Panc1 (cell line): ENCODE measurements at regions not wholly inside any gene's neighbourhood (a gene's known extent, or its start where the extent isn't known, plus 50 kb on each side); places are given as distances from the start of the nearest gene placed in this dataset.

ENCODE experiments used
- ATAC-seq: fragments of 200-7000 bp; cut with Tn5 transposase; 2 replicates; pipeline ENCODE4 v1.9.1; 2020; ENCODE audit warnings: mild to moderate bottlenecking, moderate library complexity
- BruUV-seq: library from RNA; stranded (reverse); fragments of 400-500 nt; replicated peaks from 2 replicates; lab custom pipeline; 2021; lab: Mats Ljungman, UMichigan
- CTCF ChIA-PET: fragments of 300-600 bp; sonication (Branson Sonifier 250); formaldehyde crosslinking; loops from one replicate; lab custom pipeline; 2022; ENCODE audit warnings: antibody characterized with exemption; lab: Charles Lee
- POLR2A ChIA-PET: fragments of 300-600 bp; sonication (Branson Sonifier 250); formaldehyde crosslinking; loops from one replicate; lab custom pipeline; 2022; ENCODE audit warnings: antibody characterized with exemption; lab: Charles Lee
- DNase-seq: peaks from one replicate; pipeline ENCODE4 v3.0.0-alpha.2; 2010; ENCODE audit warnings: low read depth, low spot score
- H3K27ac ChIP-seq: 2 replicates; pipeline ENCODE4 v1.5.1; 2011; ENCODE audit warnings: mild to moderate bottlenecking, low read length, inconsistent platforms
- H3K27me3 ChIP-seq: fragments of 200-500 bp; sonication (Bioruptor generic); 2 replicates; pipeline ENCODE4 v1.6.0; 2014; ENCODE audit warnings: low read length, inconsistent platforms; ENCODE audit not compliant: control insufficient read depth, insufficient read depth
- H3K36me3 ChIP-seq: fragments of 200-500 bp; sonication (Bioruptor generic); 2 replicates; pipeline ENCODE4 v1.5.1; 2014; ENCODE audit warnings: inconsistent platforms, mild to moderate bottlenecking, low read length, moderate library complexity; ENCODE audit not compliant: control insufficient read depth, insufficient read depth
- H3K4me1 ChIP-seq: 2 replicates; pipeline ENCODE4 v1.5.1; 2011; ENCODE audit warnings: inconsistent platforms, mild to moderate bottlenecking, low read length, moderate library complexity; ENCODE audit not compliant: control insufficient read depth, insufficient read depth
- H3K4me3 ChIP-seq, 2 experiments: 2 replicates each; pipeline ENCODE4 v1.5.1; 2011 to 2012; ENCODE audit warnings: low read depth in 2 of 2, low read length in 2 of 2, mild to moderate bottlenecking in 2 of 2, inconsistent platforms in 1 of 2, moderate library complexity in 1 of 2
- H3K9me3 ChIP-seq: fragments of 200-500 bp; sonication (Bioruptor generic); 2 replicates; pipeline ENCODE4 v1.5.1; 2014; ENCODE audit warnings: low read depth, mild to moderate bottlenecking, inconsistent platforms, low read length, moderate library complexity; ENCODE audit not compliant: control insufficient read depth, insufficient read depth
- CTCF ChIP-seq: fragments of 450-650 bp; IDR thresholded peaks from 2 replicates; pipeline ENCODE4 v1.5.1; 2017; ENCODE audit warnings: mild to moderate bottlenecking
- POLR2AphosphoS5 ChIP-seq: IDR thresholded peaks from 2 replicates; pipeline ENCODE4 v1.6.1; 2012; ENCODE audit warnings: mild to moderate bottlenecking, low read depth, low read length, moderate library complexity
- REST ChIP-seq, 2 experiments: IDR thresholded peaks; 2 replicates each; pipeline ENCODE4 v1.6.1; 2011 to 2012; ENCODE audit warnings: low read depth in 2 of 2, control low read depth in 1 of 2, low read length in 1 of 2, mild to moderate bottlenecking in 1 of 2, moderate library complexity in 1 of 2; ENCODE audit not compliant: insufficient read depth in 1 of 2
- SIN3A ChIP-seq: IDR thresholded peaks from 2 replicates; pipeline ENCODE4 v1.6.1; 2012; ENCODE audit warnings: low read depth, mild to moderate bottlenecking, low read length, moderate library complexity, borderline replicate concordance; ENCODE audit not compliant: insufficient read depth
- TCF7L2 ChIP-seq: IDR thresholded peaks from 2 replicates; pipeline ENCODE4 v1.6.1; 2011; ENCODE audit warnings: mild to moderate bottlenecking, low read depth, low read length, inconsistent platforms
- in situ Hi-C: cut with HindIII; loops from 2 replicates; pipeline ENCODE4 v1.10.0; 2016; ENCODE audit warnings: low sequenced_read_pairs, low pct_unique_long_range_greater_than_20kb
- intact Hi-C: fragments of 100-400 bp; cut with micrococcal nuclease; formaldehyde crosslinking; loops from one replicate; pipeline ENCODE4 v1.10.0; 2022; ENCODE audit not compliant: unreplicated experiment

- no peaks in the 10 kb centered on the region for H3K9me3 ChIP-seq
- DNase-seq: no peak
- no peak overlapping the region for H3K4me3 ChIP-seq
- TF ChIP-seq CTCF (no peak), REST (IDR thresholded peaks at IDR 0.05; ENCODE audit: insufficient read depth in 1 of 2, low read depth in 2 of 2, low read length in 1 of 2) (no peak), SIN3A (no peak), TCF7L2 (no peak), POLR2AphosphoS5 (no peak)
- no peaks in the 10 kb centered on the region for H3K27me3 ChIP-seq
- no peaks in the 10 kb centered on the region for H3K4me1 ChIP-seq
- intact Hi-C loops: no loop called here
- CTCF ChIA-PET: no interaction called here
- H3K36me3 ChIP-seq: no peaks in the 10 kb centered on the region
- ATAC-seq: no peak
- BruUV-seq: no TSS peak
- POLR2A ChIA-PET: no interaction called here
- no peak overlapping the region for H3K27ac ChIP-seq
- in situ Hi-C loops: no loop called here
These were observed 427.1 kb downstream of the EIPR1 start for GRCh38 chr2:2950403-2950952.

GRCh38 chr2:2947406-2947805, 430.2 kb downstream of the EIPR1 start:
- intact Hi-C loops: no loop called here
- Histone ChIP-seq H3K9me3 (no peaks in the 10 kb centered on the region), H3K36me3 (no peaks in the 10 kb centered on the region), H3K27ac (no peak overlapping the region), H3K4me3 (no peak overlapping the region), H3K4me1 (no peaks in the 10 kb centered on the region), H3K27me3 (no peaks in the 10 kb centered on the region)
- ChIA-PET CTCF (no interaction called here), POLR2A (no interaction called here)
- TF ChIP-seq POLR2AphosphoS5 (no peak), TCF7L2 (no peak), SIN3A (no peak), REST (IDR thresholded peaks at IDR 0.05; ENCODE audit: insufficient read depth in 1 of 2, low read depth in 2 of 2, low read length in 1 of 2) (no peak), CTCF (no peak)
- in situ Hi-C loops: no loop called here
- no TSS peak for BruUV-seq
- no peak for ATAC-seq
- no peak for DNase-seq
